Thyroid gland (tissue), 4 donors: ENCODE measurements at regions not wholly inside any gene's neighbourhood (a gene's known extent, or its start where the extent isn't known, plus 50 kb on each side); places are given as distances from the start of the nearest gene placed in this dataset.

ENCODE experiments used
- DNase-seq, 2 donors: peaks; one replicate each; pipeline ENCODE4 v3.0.0-alpha.2; 2019
- H3K27ac ChIP-seq, 3 donors: fragments of 200-600 bp; sonication (generic); 1 replicate in 2 of 3; 2 replicates in 1 of 3; pipeline ENCODE4 v1.5.1; 2016 to 2019; ENCODE audit warnings: mild to moderate bottlenecking in 1 of 3, moderate library complexity in 1 of 3
- H3K27me3 ChIP-seq: fragments of 200-600 bp; sonication (generic); one replicate; pipeline ENCODE4 v1.5.1; 2019
- H3K36me3 ChIP-seq, 2 donors: fragments of 200-600 bp; sonication (generic); one replicate each; pipeline ENCODE4 v1.5.1; 2016 to 2019
- H3K4me1 ChIP-seq, 2 donors: fragments of 200-600 bp; sonication (generic); one replicate each; pipeline ENCODE4 v1.5.1; 2017 to 2019
- H3K4me3 ChIP-seq, 3 donors: fragments of 200-600 bp; sonication (generic); replicated peaks in 1 of 3; 1 replicate in 2 of 3; 2 replicates in 1 of 3; pipeline ENCODE4 v1.5.1; 2016; ENCODE audit warnings: mild to moderate bottlenecking in 1 of 3
- H3K9me3 ChIP-seq: fragments of 200-600 bp; sonication (generic); one replicate; pipeline ENCODE4 v1.5.1; 2017
- CTCF ChIP-seq, 6 experiments: fragments of 200-600 bp in 3 of 6; fragments of 450-650 bp in 3 of 6; sonication (generic) in 3 of 6; IDR thresholded peaks; one replicate each; pipeline ENCODE4 v1.5.1; 2016 to 2019; ENCODE audit warnings: antibody characterized with exemption in 6 of 6, mild to moderate bottlenecking in 2 of 6, inconsistent platforms in 1 of 6, moderate library complexity in 1 of 6
- POLR2A ChIP-seq, 2 donors: fragments of 450-650 bp; IDR thresholded peaks; one replicate each; pipeline ENCODE4 v1.6.1; 2017; ENCODE audit warnings: antibody characterized with exemption in 2 of 2, mild to moderate bottlenecking in 2 of 2, moderate library complexity in 1 of 2
- WGBS, 2 donors: methylation state at CpG; one replicate each; pipeline ENCODE4 v1.1.5; 2017; 5-methylcytosine and 5-hydroxymethylcytosine counted together
- intact Hi-C: fragments of 100-400 bp; cut with DNase I; formaldehyde crosslinking; loops from one replicate; pipeline ENCODE4 v1.15.1; 2023

GRCh38 chr2:104777721-104778120 lies 76.2 kb upstream of the POU3F3 start:
- 87 to 91% methylated on average over 2 of the region's 2 CpGs for WGBS, 2 donors
- DNase-seq: no peak
- no peaks in the 10 kb centered on the region for H3K36me3 ChIP-seq
- no peak overlapping the region for H3K27ac ChIP-seq
- intact Hi-C loops: no loop called here
- H3K4me1 ChIP-seq: no peaks in the 10 kb centered on the region
- TF ChIP-seq POLR2A (IDR thresholded peaks at IDR 0.05) (no peak), CTCF (IDR thresholded peaks at IDR 0.05) (no peak)
- H3K9me3 ChIP-seq: no peaks in the 10 kb centered on the region
- H3K4me3 ChIP-seq: no peak overlapping the region
- H3K27me3 ChIP-seq: no peaks in the 10 kb centered on the region

- no peak overlapping the region for H3K4me3 ChIP-seq
- H3K36me3 ChIP-seq: no peaks in the 10 kb centered on the region
- no peaks in the 10 kb centered on the region for H3K4me1 ChIP-seq
- no peak overlapping the region for H3K27ac ChIP-seq
- TF ChIP-seq POLR2A (IDR thresholded peaks at IDR 0.05): no peak
- no peak for TF ChIP-seq CTCF (IDR thresholded peaks at IDR 0.05)
- no peaks in the 10 kb centered on the region for H3K27me3 ChIP-seq
- no peak for DNase-seq
- intact Hi-C loops: no loop called here
- H3K9me3 ChIP-seq: no peaks in the 10 kb centered on the region
Observed at GRCh38 chr2:104781151-104781550, 72.8 kb upstream of the POU3F3 start.

- H3K27me3 ChIP-seq: no peaks in the 10 kb centered on the region
- TF ChIP-seq POLR2A (IDR thresholded peaks at IDR 0.05) (no peak), CTCF (IDR thresholded peaks at IDR 0.05) (no peak)
- intact Hi-C loops: no loop called here
- H3K36me3 ChIP-seq: no peaks in the 10 kb centered on the region
- no peaks in the 10 kb centered on the region for H3K9me3 ChIP-seq
- 92 to 97% methylated on average over 3 of the region's 3 CpGs for WGBS, 2 donors
- H3K4me1 ChIP-seq: no peaks in the 10 kb centered on the region
- no peak for DNase-seq
- H3K27ac ChIP-seq: no peak overlapping the region
- H3K4me3 ChIP-seq: no peak overlapping the region
Observed at GRCh38 chr2:104784264-104784663, 69.7 kb upstream of the POU3F3 start.

- no peaks in the 10 kb centered on the region for H3K4me1 ChIP-seq
- H3K4me3 ChIP-seq: no peak overlapping the region
- H3K27ac ChIP-seq: no peak overlapping the region
- no peaks in the 10 kb centered on the region for H3K36me3 ChIP-seq
- H3K9me3 ChIP-seq: no peaks in the 10 kb centered on the region
- H3K27me3 ChIP-seq: no peaks in the 10 kb centered on the region
- intact Hi-C loops: no loop called here
- 89 to 95% methylated on average over 8 of the region's 8 CpGs for WGBS, 2 donors
- DNase-seq: no peak
- TF ChIP-seq CTCF (IDR thresholded peaks at IDR 0.05) (no peak), POLR2A (IDR thresholded peaks at IDR 0.05) (no peak)
Observed at GRCh38 chr2:104786204-104786603, 67.7 kb upstream of the POU3F3 start.

GRCh38 chr2:104786821-104787220 lies 67.1 kb upstream of the POU3F3 start:
- DNase-seq: no peak
- Histone ChIP-seq H3K27me3 (no peaks in the 10 kb centered on the region), H3K9me3 (no peaks in the 10 kb centered on the region), H3K4me3 (no peak overlapping the region), H3K36me3 (no peaks in the 10 kb centered on the region), H3K4me1 (no peaks in the 10 kb centered on the region), H3K27ac (no peak overlapping the region)
- WGBS, 2 donors: 30 to 63% methylated on average over 2 of the region's 2 CpGs
- TF ChIP-seq POLR2A (IDR thresholded peaks at IDR 0.05) (no peak), CTCF (IDR thresholded peaks at IDR 0.05) (no peak)
- intact Hi-C loops: no loop called here
